SH-SY5Y (cell line): ENCODE measurements at regions not wholly inside any gene's neighbourhood (a gene's known extent, or its start where the extent isn't known, plus 50 kb on each side); places are given as distances from the start of the nearest gene placed in this dataset.

ENCODE experiments used
- GATA2 ChIP-seq: IDR thresholded peaks from 2 replicates; pipeline ENCODE4 v1.6.1; 2011; ENCODE audit warnings: mild to moderate bottlenecking, low read depth, low read length
- GATA3 ChIP-seq: IDR thresholded peaks from 2 replicates; pipeline ENCODE4 v1.6.1; 2011; ENCODE audit warnings: low read depth, mild to moderate bottlenecking, low read length, moderate library complexity

GRCh38 chr5:5616247-5616895 lies 193.9 kb downstream of the ICE1 start:
- peak; percentile 62 for TF ChIP-seq GATA2
- TF ChIP-seq GATA3: no peak
